Mesothelial cell of epicardium (in vitro differentiated cells): ENCODE measurements at regions not wholly inside any gene's neighbourhood (a gene's known extent, or its start where the extent isn't known, plus 50 kb on each side); places are given as distances from the start of the nearest gene placed in this dataset.
"Not testable (repeated sequence)": the region's sequence is repeated elsewhere in the genome, so short reads cannot be mapped to it uniquely, and the experiment has no call there.

Source experiments
- DNase-seq, 2 experiments: peaks; one replicate each; pipeline ENCODE4 v3.0.0; 2021; ENCODE audit warnings: low spot score in 2 of 2; ENCODE audit not compliant: unreplicated experiment in 2 of 2
- H3K27ac Mint-ChIP-seq: 2 replicates; pipeline ENCODE4 v1.8.0; 2021; ENCODE audit warnings: mixed read lengths
- H3K27me3 Mint-ChIP-seq: 2 replicates; pipeline ENCODE4 v1.8.0; 2021; ENCODE audit warnings: low read depth, mixed read lengths
- H3K36me3 Mint-ChIP-seq: 2 replicates; pipeline ENCODE4 v1.8.0; 2021; ENCODE audit warnings: mixed read lengths
- H3K4me1 Mint-ChIP-seq: 2 replicates; pipeline ENCODE4 v1.8.0; 2021; ENCODE audit warnings: mixed read lengths
- H3K4me3 Mint-ChIP-seq: 2 replicates; pipeline ENCODE4 v1.8.0; 2021; ENCODE audit warnings: mild to moderate bottlenecking, moderate library complexity, mixed read lengths
- H3K9me3 Mint-ChIP-seq: 2 replicates; pipeline ENCODE4 v1.8.0; 2021; ENCODE audit warnings: mixed read lengths
- CTCF ChIP-seq: fragments of 200-600 bp; sonication (generic); IDR thresholded peaks from one replicate; pipeline ENCODE4 v1.5.0; 2021; ENCODE audit warnings: antibody characterized with exemption; ENCODE audit not compliant: unreplicated experiment

GRCh38 chr16:26593700-26594099 is 473.0 kb upstream of the C16orf82 start:
- Mint-ChIP-seq H3K4me3 (no peak overlapping the region), H3K27me3 (peaks cover 23% of the 10 kb centered on the region), H3K9me3 (no peaks in the 10 kb centered on the region), H3K27ac (no peak overlapping the region), H3K36me3 (no peaks in the 10 kb centered on the region), H3K4me1 (no peaks in the 10 kb centered on the region)
- no peak for TF ChIP-seq CTCF
- DNase-seq, result no peak

DNA sequence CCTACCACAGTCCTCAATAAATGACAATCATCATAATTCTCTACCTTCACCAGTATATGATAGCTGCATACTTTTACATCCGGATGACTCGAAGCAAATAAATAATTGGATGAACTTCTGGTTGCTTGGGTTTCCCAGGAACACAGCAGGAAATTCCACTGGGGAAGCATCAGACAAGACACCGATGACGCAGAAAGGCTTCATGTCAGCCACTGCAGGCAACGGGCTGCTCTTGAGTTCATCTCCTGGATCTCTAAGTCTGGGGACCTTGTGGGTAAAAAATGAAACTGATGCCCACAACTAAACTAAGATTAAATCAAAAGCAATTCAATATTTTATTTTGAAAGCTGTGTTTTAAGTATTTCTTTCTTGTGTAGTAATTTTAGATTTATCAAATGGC is 472.1 kb upstream of the C16orf82 start:
- H3K9me3 Mint-ChIP-seq, result no peaks in the 10 kb centered on the region
- H3K4me1 Mint-ChIP-seq, result peaks cover 7% of the 10 kb centered on the region
- no peak overlapping the region for H3K4me3 Mint-ChIP-seq
- H3K36me3 Mint-ChIP-seq, result no peaks in the 10 kb centered on the region
- no peak overlapping the region for H3K27ac Mint-ChIP-seq
- H3K27me3 Mint-ChIP-seq, result peaks cover 21% of the 10 kb centered on the region
- no peak for TF ChIP-seq CTCF
- no peak for DNase-seq

DNA sequence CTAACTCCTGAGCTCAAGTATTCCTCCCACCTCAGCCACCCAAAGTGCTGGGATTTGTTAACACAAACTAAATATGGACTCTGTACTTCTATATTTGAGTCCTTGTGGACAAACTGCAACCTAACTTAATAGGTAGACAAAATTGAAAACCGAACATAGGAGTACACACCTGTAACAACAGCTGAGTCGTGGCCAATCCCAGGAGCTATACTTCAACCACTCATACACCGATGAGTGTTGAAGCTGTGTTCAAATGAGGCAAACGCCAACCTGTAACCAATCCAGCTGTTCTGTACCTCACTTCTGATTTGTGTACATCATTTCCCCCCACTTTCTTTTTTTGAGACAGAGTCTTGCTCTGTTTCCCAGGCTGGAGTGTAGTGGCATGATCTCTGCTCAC is 471.5 kb upstream of the C16orf82 start:
- Mint-ChIP-seq H3K27ac (no peak overlapping the region), H3K4me3 (no peak overlapping the region), H3K36me3 (no peaks in the 10 kb centered on the region), H3K9me3 (no peaks in the 10 kb centered on the region), H3K27me3 (peaks cover 20% of the 10 kb centered on the region), H3K4me1 (peaks cover 9% of the 10 kb centered on the region)
- TF ChIP-seq CTCF, result no peak
- no peak for DNase-seq

- H3K36me3 Mint-ChIP-seq, DNase-seq, H3K9me3 Mint-ChIP-seq, H3K27ac Mint-ChIP-seq, H3K4me3 Mint-ChIP-seq, H3K4me1 Mint-ChIP-seq: not testable (repeated sequence)
- peaks cover 18% of the 10 kb centered on the region for H3K27me3 Mint-ChIP-seq
These were observed 470.7 kb upstream of the C16orf82 start for GRCh38 chr16:26596033-26596432.

- Mint-ChIP-seq H3K9me3 (no peaks in the 10 kb centered on the region), H3K4me3 (no peak overlapping the region), H3K4me1 (peaks cover 9% of the 10 kb centered on the region), H3K27ac (no peak overlapping the region), H3K36me3 (no peaks in the 10 kb centered on the region), H3K27me3 (peaks cover 20% of the 10 kb centered on the region)
- no peak for DNase-seq
- no peak for TF ChIP-seq CTCF
These were observed 468.7 kb upstream of the C16orf82 start for GRCh38 chr16:26598061-26598460.

DNA sequence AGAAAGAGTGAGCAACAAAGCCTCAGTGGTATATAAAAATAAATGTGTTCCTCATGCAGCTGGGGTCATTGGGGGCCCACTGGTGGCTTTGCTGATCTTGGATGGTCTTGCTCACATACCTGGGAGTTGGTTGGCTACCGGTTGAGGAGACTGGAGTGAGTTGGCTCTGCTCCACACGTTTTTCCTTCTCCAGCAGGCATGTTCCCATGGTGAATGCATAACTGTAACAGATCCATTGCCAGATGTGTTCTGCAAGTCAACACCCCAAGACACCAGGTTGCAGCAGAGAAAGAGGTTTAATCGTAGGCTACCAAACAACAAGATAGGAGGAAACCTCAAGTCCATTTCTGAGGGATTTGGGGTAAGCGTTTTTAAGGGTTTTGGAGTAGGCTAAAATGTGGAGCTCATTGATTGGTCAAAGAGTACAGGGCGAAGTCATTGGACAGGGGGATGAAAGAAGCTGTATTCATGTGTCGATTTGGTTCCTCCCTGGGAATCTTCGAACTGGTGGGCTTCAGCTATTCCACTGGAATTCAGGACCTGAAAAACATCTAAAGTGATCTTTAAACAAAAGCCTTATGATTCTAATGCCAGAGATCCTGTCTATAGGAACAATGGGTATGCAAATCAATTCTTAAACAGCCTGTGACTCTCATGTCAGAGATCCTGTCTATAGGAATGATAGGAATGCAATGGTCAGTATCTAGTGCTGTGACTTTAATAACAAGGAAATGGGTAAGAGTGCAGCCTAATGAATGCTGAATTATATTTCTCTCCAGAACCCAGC is 467.5 kb upstream of the C16orf82 start:
- H3K4me1 Mint-ChIP-seq, result peaks cover 9% of the 10 kb centered on the region
- no peaks in the 10 kb centered on the region for H3K9me3 Mint-ChIP-seq
- peaks cover 11% of the 10 kb centered on the region for H3K27me3 Mint-ChIP-seq
- H3K4me3 Mint-ChIP-seq, result no peak overlapping the region
- H3K36me3 Mint-ChIP-seq, result no peaks in the 10 kb centered on the region
- no peak overlapping the region for H3K27ac Mint-ChIP-seq
- TF ChIP-seq CTCF, result no peak
- no peak for DNase-seq
